ENCODE measurements at regions not wholly inside any gene's neighbourhood (a gene's known extent, or its start where the extent isn't known, plus 50 kb on each side); places are given as distances from the start of the nearest gene placed in this dataset.
"Not testable (repeated sequence)": the region's sequence is repeated elsewhere in the genome, so short reads cannot be mapped to it uniquely, and the experiment has no call there.

DNA sequence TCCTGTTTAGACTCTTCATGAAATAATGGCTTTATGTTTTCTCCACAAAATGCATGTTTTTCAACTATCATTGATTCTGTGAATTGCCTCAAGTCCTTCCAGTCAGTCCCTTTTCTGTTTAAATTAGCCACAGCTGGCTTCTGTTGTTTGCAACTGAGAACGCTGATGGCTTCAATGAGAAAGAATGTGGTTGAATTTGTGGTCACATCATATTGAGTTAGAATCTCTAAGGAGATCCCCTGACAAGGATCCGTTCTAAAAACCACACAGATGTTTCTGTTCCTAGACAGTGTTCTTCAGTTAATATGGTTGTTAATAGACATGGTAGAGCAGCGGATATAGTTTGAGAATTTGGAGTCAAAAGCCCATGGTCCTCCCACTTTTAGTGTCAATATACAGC, 323.6 kb upstream of the NOTCH2NLA start:
- TF ChIP-seq, protein P1, sequence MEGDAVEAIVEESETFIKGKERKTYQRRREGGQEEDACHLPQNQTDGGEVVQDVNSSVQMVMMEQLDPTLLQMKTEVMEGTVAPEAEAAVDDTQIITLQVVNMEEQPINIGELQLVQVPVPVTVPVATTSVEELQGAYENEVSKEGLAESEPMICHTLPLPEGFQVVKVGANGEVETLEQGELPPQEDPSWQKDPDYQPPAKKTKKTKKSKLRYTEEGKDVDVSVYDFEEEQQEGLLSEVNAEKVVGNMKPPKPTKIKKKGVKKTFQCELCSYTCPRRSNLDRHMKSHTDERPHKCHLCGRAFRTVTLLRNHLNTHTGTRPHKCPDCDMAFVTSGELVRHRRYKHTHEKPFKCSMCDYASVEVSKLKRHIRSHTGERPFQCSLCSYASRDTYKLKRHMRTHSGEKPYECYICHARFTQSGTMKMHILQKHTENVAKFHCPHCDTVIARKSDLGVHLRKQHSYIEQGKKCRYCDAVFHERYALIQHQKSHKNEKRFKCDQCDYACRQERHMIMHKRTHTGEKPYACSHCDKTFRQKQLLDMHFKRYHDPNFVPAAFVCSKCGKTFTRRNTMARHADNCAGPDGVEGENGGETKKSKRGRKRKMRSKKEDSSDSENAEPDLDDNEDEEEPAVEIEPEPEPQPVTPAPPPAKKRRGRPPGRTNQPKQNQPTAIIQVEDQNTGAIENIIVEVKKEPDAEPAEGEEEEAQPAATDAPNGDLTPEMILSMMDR (conservative IDR thresholded peaks at IDR 0.05 in 1 of 2, IDR thresholded peaks at IDR 0.05 in 1 of 2; ENCODE audit: low read depth in 1 of 2, low read length in 2 of 2): not testable (repeated sequence)
- TF ChIP-seq EZH2 (IDR thresholded peaks at IDR 0.05; ENCODE audit: low read length, missing control alignments): not testable (repeated sequence)
